ENCODE measurements at regions not wholly inside any gene's neighbourhood (a gene's known extent, or its start where the extent isn't known, plus 50 kb on each side); places are given as distances from the start of the nearest gene placed in this dataset.
"Not testable (repeated sequence)": the region's sequence is repeated elsewhere in the genome, so short reads cannot be mapped to it uniquely, and the experiment has no call there.

DNA sequence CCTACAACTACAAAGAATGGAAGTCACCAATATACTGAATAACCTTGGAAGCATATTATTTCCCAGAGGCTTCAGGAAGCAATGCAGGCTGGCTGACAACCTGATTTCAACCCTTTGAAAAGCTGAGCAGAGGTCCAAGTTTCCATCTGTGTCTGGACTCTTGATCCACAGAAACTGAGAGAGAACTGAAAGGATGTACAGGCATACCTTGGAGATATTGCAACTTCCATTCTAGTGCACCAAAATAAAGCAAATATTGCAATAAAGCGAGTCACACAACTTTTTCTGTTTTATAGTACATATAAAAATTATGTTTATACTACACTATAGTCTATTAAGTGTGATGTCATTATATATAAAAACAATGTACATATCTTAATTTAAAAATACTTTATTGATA is 85.3 kb downstream of the TYW3 start:
- DNase-seq = no peak

DNA sequence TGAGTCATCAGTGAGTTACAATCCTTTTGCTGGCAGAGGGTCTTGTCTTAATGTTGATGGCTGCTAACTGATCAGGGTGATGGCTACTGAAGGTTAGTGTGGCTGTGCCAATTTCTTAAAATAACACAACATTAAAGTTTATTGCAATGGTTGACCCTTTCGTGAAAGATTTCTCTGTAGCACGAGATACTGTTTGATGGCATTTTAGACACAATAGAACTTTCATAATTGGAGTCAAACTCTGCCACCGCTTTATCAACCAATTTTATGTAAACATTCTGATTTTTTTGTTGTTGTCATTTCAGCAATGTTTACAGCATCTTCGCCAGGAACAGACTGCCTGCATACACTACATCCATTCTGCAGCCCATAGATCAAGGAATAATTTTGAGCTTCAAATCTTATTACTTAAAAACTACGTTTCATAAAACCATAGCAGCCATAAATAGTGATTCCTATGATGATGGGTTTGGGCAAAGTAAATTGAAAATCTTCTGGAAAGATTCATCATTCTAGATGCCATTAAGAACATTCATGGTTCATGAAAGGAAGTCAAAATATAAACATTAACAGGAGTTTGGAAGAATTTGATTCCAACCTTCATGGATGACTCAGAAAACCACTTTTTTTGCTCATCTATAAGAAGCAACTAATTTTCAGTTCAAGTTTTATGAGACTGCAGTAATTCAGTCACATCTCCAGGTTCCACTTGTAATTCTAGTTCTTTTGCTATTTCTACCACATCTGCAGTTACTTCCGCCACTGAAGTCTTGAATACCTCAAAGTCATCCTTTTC is 85.9 kb downstream of the TYW3 start:
- DNase-seq = no peak

DNA sequence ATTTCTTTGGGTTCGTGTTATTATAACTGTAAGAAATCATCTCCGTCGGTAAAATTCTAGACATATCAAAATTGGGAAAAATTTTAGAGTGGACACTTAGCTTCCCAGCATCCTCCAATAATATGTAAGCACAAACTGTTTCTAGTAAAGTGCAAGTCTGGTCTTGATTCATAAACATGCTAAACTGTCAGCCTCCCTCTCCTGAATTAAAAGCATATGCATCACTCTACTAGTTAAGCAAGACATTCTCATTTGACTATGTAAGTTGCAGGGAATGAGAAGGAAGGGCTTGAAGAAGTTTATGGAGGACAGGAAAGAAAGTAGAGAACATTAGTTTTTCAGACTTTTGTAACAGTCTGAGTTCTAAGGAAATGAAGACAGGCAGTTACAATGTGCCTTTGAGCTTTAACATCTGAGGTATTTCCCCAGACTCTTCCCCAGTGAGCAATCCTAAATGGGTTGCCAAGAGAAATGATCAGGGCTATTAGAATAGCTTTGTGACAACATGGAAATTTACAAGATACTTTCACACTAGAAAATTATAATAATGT is 90.0 kb downstream of the TYW3 start:
- no peak for DNase-seq

DNA sequence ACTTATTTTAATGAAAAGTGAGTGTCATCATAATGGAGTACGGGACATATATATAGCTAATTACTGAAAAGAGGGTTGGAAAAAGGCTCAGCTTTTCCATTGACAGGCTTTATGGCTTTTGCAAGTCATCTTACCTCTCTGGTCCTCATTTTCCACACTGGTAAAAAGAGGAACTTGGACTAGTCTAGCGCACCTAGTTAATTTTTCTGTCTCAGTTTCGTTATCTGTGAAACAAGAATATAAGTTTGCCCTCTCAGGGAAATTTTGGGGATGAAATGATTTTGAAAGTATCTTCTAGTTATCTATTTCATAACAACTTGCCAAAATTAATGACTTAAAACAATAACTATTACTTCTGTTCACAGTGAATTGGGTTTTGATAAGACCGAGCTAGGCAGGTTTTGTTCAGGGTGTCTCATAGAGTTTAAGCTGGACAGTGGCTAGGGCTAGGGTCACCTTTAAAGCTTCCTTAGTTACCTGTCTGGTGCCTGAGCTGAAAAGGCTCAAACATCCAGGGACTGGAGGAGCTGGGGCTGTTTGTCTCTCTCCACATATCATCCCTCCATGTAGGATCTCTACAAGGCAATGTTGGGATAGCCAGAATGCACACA is 91.7 kb downstream of the TYW3 start:
- DNase-seq = no peak

DNA sequence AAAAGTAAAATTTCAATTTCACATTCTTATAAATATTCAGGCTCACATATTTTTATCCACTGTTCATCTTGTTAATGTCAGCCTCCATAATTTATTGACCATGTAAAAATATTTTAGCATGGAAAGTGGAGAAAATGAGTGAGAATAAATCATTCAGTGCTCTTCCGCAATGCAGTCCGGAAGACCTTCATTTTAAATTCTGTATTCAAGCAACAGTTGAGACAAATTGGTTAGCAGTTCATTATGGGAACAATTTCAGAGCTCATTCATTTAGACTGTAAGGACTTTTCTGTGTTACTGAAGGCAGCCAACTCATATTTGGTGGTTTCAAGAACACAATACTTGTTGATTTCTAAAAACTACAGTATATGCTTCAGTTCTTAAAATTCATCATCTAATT is 97.8 kb downstream of the TYW3 start:
- no peak for DNase-seq

DNA sequence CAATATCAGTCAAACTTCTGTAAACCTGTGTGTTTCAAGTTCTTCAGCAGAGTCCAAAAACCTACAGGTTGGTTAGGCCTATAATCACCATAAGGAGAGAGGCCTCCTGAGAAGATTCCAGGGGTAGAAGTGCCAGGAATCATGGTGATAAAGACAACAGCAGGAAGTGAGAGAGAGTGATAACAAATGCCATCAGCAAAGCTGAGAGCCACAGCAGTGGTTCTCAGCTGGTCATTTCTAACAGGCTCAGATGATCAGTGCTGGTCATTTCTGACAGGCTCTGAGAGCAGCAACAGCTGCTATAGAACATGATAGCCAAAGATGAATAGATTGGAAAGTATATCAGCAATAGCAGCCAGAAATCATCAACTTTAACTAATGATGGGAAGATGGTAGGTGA is 101.3 kb downstream of the TYW3 start:
- no peak for DNase-seq

DNA sequence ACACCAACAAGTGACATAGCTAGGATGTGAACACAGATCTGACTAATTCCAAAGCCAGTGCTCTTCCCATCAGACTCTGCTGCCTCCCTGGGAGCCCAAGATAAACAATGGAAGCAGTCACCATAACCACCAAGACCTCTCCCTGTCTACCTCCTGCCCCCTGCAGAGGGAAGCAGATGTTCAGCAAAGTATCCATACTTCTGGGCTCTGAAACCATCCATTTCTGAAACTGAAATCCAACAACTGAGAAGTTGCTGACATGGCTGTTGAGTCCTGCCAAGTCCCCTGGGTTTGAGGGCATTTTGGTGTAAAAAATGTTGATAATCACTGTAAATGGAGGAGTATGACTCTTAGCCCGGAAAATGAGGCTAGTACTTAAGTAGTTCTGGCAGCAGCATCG is 102.1 kb downstream of the TYW3 start:
- DNase-seq = peak; percentile 65

DNA sequence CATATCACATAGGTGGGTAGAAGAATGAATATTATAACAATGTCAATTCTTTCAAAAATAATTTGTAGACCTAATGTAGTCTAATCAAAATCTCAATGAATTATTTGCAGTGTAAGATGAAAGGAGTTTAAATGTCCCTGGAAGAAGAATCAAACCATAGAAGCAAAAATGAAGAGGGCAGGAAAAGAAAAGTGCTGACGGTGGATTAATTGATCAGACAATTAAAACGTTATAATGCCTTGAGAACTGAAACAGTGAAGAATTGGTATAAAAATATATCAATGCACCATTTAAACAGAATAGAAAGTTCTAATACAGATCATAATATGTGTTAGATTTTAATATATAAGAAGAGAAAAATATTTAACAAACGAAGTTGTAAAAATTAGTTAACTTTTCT is 109.8 kb downstream of the TYW3 start:
- no peak for DNase-seq

DNA sequence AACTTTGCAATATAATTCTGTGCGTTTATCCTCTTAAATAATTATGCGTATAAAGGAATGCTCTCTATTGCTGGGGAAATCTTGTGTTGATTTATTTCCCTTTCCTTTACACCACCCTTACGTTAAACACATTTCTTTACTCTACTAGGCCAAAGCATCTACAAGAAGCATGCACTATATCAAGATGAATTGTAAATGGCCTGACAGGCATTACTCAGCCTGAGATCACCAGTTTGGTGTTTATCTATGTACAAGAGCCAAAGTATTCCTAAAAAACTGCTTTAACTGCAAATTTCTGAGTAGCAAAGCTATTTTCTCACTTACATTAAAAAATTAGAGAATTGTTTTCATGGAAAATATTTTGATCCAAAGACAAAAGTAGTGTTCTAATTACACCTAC is 114.8 kb downstream of the TYW3 start:
- DNase-seq = no peak

DNA sequence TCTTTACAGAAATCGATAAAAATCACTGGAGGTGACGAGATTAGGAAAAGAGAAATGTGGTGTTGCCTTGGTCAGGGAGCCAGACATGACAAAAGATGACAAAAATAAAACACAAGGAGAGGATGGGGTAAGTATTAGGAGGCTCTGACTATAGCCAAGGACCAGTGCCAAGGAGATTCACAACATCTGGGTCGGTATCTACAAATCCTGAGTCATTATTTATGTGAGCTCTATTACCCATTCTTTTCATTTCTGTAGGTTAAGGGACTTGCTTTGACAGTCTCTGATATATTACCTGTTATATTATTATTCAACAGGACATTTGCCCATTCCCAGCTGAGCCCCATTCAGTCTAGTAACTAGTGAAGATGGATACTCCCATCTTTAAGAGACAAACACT is 120.8 kb downstream of the TYW3 start:
- no peak for DNase-seq

DNA sequence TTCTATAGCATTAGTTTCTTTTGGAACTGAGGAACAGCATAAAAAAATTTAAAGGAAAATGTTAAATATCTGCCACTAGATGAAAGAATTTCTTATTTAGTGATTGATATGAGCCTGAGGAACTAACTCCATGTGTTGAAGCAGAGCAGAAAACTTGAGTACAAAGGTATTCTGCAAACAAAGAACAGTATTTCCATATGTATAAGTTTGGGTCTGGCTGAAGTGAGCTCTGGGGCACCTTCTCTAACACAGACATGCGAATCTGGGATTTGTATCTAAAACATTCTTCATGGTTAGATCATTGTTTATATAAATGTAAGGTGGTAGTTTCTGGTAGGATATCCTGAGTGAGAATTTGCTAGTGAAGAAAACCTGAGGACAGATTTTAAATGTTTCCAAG is 123.2 kb downstream of the TYW3 start:
- DNase-seq = no peak

DNA sequence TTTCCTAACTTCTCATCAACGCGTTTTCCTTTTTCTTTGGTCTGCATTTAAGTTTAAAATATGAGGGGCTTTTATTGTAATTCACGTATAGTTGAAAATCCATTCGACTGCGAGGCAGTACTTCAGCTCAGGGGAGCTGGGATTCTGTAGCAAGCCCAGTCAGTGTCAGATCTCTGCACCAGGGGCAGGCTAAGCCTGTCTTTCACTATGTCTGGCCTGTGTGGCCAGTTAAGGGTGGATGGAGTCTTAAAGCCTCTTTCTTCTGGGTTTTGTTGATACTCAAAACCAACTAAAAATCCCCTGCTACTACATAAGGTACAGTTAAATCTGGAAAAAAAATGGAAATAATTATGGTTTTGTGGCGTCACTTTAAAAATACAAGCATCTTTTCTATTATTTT is 124.7 kb downstream of the TYW3 start:
- no peak for DNase-seq

DNA sequence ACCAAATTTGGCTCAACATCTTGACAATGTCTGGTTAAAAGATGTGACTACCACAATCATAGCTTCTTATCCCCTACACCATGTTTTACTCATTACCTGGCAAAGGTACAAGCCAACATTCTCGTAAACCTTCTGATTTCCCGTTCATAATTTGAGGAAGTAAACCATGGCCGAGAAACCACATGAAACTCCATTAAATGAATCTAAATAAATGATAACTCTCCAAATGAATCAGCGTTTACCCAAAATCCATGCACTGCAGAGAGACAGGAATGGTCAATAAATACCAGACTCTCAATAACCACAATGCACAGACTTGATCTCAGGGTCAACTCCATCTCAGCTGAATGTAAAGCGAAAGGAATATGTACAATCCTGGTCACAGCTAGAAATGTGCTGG is 125.2 kb downstream of the TYW3 start:
- DNase-seq = no peak

DNA sequence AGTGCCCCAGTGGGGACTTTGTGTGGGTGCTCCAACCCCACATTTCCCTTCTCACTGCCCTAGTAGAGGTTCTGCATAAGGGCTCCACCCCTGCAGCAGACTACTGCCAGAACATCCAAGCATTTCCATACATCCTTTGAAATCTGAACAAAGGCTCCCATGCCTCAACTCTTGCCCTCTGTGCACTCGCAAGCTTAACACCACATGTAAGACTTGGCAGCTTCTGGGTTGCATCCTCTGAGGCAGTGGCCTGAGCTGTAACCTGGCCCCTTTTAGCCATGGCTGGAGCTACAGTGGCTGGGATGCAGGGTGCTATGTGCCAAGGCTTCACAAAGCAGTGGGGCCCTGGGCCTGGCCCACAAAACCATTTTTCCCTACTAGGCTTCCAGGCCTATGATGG is 128.9 kb downstream of the TYW3 start:
- no peak for DNase-seq

DNA sequence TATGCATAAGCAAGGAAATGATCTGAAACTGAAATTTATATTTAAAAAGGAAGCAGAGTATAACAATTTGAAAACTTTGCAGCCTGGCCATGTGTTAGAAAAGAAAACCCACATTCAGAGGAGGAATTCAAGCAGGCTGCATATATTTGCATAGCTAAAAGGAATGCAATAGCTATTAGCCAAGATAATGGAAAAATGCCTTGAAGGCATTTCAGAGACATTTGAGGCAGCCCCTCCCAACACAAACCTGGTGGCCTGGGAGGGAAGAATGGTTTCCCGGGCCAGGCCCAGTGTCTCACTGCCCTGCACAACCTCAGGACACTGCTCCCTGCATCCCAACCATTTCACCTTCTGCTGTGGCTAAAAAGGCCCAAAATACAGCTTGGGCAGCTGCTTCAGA is 136.8 kb downstream of the TYW3 start:
- DNase-seq = no peak

DNA sequence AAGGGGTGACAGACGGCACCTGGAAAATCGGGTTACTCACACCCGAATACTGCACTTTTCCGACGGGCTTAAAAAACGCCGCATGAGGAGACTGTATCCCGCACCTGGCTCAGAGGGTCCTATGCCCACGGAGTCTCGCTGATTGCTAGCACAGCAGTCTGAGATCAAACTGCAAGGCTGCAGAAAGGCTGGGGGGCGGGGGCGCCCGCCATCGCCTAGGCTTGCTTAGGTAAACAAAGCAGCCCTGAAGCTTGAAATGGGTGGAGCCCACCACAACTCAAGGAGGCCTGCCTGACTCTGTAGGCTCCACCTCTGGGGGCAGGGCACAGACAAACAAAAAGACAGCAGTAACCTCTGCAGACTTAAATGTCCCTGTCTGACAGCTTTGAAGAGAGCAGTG is 144.4 kb downstream of the TYW3 start:
- DNase-seq = not testable (repeated sequence)

DNA sequence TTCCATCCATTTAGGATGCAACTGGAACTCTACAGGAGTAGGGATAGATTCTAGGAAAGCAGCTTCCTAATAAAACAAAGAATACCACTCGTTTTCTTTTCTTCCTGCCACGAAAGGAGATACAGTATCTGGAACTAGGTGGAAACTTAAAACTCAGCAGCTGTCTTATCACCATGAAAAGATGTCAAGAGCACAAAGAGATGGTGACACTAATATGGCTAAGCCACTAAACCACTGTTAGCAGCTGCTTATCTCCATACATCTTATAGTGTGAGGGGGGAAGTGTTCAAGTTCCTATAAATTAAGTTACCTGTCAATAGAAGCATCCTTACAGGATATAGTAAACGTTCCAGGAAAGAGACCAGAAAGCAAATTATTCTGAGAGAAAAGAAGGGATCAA is 162.5 kb downstream of the TYW3 start:
- DNase-seq = no peak

DNA sequence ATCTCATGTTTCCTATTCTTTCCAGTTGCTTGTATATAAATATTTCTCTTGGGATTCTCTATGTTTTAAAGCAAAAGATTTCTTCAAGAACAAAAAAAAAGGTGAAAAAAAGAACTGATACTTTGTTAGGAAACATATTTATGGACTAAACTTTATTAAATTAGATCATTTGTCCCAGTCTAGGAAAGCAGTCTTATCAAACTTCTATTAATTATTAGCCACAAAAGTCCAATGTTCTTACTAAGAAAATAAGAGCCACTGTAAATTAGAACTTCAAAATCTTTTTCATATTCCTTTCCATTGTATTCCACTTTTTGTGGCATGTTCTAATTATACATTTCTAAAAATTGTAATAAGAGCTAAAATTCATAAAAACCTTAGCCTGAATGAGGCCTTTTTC is 175.2 kb downstream of the TYW3 start:
- DNase-seq = no peak

DNA sequence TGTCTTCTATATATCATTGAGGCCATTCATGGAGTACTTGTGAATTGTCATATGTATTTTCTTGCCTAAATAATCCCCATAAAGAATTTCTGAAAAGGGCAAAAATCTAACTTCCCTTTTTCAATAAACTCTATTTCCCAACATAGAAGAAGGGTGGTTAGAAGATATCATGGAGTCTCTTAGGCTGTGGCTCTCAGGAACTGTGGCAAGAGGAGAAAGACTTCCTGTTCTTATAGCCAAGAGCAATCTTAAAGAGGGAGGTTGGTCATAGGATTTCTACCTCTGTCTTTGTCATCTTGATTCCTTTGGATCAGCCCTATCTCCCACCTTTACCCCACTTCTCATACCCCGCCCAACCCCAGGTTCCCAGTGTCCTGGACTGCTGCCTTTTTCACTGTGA is 175.8 kb downstream of the TYW3 start:
- DNase-seq = no peak

DNA sequence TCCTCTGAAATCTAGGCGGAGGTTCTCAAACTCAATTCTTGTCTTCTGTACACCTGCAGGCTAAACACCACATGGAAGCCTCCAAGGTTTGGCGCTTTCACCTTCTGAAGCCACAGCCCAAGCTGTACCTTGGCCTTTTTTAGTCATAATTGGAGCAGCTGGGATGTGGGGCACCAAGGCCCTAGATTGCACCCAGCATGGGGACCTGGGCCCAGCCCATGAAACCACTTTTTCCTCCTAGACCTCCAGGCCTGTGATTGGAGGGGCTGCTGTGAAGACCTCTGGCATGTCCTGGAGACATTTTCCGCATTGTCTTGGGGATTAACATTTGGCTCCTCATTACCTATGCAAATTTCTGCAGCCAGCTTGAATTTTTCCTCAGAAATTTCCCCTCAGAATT is 181.0 kb downstream of the TYW3 start:
- DNase-seq = no peak

DNA sequence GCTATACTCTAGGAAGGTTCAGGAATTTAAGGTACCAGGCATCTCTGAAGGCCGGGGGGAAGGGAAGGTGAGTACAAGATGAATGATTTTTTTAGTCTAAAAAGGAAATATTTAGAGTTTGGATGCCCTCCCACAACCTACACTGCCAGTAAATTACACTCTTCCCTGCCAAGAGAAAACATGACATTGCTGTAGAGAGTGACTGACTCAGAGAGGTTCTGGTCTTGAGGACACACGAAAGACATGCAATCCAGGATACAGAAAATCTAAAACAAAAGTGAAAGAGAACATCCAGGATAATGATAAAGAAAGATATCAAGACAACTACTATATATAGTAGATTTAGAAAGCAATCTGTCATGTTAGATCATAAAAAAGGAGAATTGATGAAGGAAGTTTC is 200.5 kb downstream of the TYW3 start:
- DNase-seq = no peak

DNA sequence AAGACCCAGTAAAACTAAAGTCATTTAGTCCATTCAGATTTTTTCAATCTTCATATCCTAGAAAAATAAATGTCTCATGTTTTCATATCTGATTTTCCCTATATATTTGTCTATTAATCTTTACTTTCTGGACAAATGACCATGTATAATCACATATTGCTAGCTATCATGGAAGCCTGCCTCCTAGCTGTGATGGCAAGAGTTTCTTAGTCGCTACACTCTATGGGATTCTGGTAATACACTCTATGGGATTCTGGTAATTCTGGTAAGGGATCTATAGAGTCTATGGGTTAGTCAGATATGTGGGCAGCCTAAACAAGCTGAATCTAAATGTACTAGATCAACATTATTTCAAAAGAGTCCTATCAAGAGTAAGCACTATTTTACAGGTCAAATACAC is 198.7 kb upstream of the LHX8 start:
- DNase-seq = no peak

DNA sequence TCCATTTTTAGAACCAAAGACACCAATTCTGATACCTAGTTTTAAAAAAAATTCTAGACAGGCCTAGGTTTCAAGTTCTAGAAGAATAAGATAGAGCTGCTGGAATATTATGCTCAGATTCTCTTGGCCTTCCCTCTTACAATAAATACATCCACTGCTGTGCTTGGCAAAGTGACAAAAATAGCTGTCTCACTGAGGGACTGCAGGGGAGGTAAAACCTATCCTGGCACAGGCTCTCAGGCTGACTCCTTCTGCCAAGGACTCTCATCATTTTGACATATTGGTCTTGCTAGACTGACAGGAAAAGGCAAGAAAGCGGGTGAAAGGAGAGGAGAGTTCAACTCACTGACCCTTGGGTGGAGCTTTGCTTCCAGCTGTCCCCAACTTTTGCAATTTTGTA is 197.0 kb upstream of the LHX8 start:
- no peak for DNase-seq

DNA sequence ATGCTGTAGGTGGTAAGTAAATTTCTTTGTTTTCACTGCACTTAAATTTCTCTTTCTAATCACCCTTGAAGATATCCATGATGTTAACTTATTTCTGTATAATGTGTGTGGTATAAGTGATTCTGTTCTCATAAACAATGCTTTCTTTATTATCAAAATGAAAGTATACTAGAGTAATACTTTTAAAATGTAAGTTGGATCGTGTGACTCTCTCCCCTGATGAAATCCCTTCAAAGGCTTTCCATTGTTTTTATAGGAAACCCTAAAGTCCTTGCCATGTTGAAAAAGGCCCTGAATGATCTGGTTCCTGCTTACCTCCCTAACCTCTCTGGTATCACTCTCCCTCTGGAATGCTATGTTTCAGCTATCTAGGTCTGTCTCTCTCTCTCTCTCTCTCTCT is 191.1 kb upstream of the LHX8 start:
- no peak for DNase-seq

DNA sequence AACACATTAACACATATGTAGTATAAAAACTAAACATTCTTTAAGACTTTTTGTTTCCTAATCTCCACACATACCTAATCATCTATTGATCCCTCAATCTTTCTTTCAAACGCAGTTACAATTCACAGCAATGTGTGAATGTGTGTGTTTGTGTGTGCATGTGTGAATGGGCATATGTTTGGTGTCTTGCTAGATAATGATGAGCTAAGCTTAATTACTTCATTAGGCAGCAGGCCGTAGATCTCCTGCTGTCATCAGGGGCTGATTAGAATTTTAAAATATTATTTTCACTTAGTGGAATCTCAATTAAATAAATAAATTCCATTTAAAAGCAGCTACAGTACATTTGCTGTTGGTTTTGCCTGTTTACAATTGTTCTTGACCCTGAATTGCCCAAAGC is 187.8 kb upstream of the LHX8 start:
- DNase-seq = no peak
